ENCODE measurements at regions not wholly inside any gene's neighbourhood (a gene's known extent, or its start where the extent isn't known, plus 50 kb on each side); places are given as distances from the start of the nearest gene placed in this dataset.

- no peak for DNase-seq (ENCODE audit: low read depth in 2 of 2)
Measured at GRCh38 chr1:22245726-22246125, 102.8 kb upstream of the WNT4 start.

- DNase-seq (ENCODE audit: low read depth in 2 of 2), result no peak
Measured at GRCh38 chr1:22246755-22247480, 104.0 kb upstream of the WNT4 start.

- DNase-seq (ENCODE audit: low read depth in 2 of 2), result no peak
Measured at GRCh38 chr1:22247527-22248245, 104.8 kb upstream of the WNT4 start.

GRCh38 chr1:22248746-22249145 lies 105.8 kb upstream of the WNT4 start:
- DNase-seq (ENCODE audit: low read depth in 2 of 2), result no peak

- no peak for DNase-seq (ENCODE audit: low read depth in 2 of 2)
Measured at GRCh38 chr1:22249928-22250680, 107.2 kb upstream of the WNT4 start.

GRCh38 chr1:22250724-22251123 lies 107.8 kb upstream of the WNT4 start:
- DNase-seq (ENCODE audit: low read depth in 2 of 2), result no peak

- no peak for DNase-seq (ENCODE audit: low read depth in 2 of 2)
Measured at GRCh38 chr1:22252251-22252650, 109.4 kb upstream of the WNT4 start.

GRCh38 chr1:22253012-22253790 lies 110.3 kb upstream of the WNT4 start:
- no peak for DNase-seq (ENCODE audit: low read depth in 2 of 2)

GRCh38 chr1:22254756-22255155 lies 111.9 kb upstream of the WNT4 start:
- no peak for DNase-seq (ENCODE audit: low read depth in 2 of 2)

- DNase-seq (ENCODE audit: low read depth in 2 of 2), result no peak
Measured at GRCh38 chr1:22255341-22256212, 112.7 kb upstream of the WNT4 start.

- DNase-seq (ENCODE audit: low read depth in 2 of 2), result no peak
Measured at GRCh38 chr1:22256213-22256512, 113.3 kb upstream of the WNT4 start.

- DNase-seq (ENCODE audit: low read depth in 2 of 2), result no peak
Measured at GRCh38 chr1:22257290-22258275, 114.7 kb upstream of the WNT4 start.

- no peak for DNase-seq (ENCODE audit: low read depth in 2 of 2)
Measured at GRCh38 chr1:22258698-22259097, 115.8 kb upstream of the WNT4 start.

- DNase-seq (ENCODE audit: low read depth in 2 of 2), result no peak
Measured at GRCh38 chr1:22259551-22260282, 116.8 kb upstream of the WNT4 start.

- no peak for DNase-seq (ENCODE audit: low read depth in 2 of 2)
Measured at GRCh38 chr1:22260860-22261432, 118.0 kb upstream of the WNT4 start.

GRCh38 chr1:22261580-22261979 lies 118.7 kb upstream of the WNT4 start:
- no peak for DNase-seq (ENCODE audit: low read depth in 2 of 2)

GRCh38 chr1:22262583-22262982 lies 119.7 kb upstream of the WNT4 start:
- DNase-seq (ENCODE audit: low read depth in 2 of 2), result no peak

GRCh38 chr1:22263359-22263758 lies 120.5 kb upstream of the WNT4 start:
- DNase-seq (ENCODE audit: low read depth in 2 of 2), result no peak

Data from stimulated activated CD8-positive, alpha-beta memory T cell treated with anti-CD3 and anti-CD28 coated beads, Interleukin-2, amount 100 ng/mL, for 48 hours (primary cell).